Effector memory CD8-positive, alpha-beta T cell (primary cell): ENCODE measurements at regions not wholly inside any gene's neighbourhood (a gene's known extent, or its start where the extent isn't known, plus 50 kb on each side); places are given as distances from the start of the nearest gene placed in this dataset.
"Not testable (repeated sequence)": the region's sequence is repeated elsewhere in the genome, so short reads cannot be mapped to it uniquely, and the experiment has no call there.

Experiments
- ATAC-seq: fragments of 150-1000 bp; cut with Tn5 transposase; replicated peaks from 2 replicates; pipeline ENCODE4 v1.10.0; 2021; ENCODE audit warnings: mild to moderate bottlenecking, moderate library complexity
- DNase-seq, 3 experiments: peaks; one replicate each; pipeline ENCODE4 v3.0.0; 2021
- H3K27ac Mint-ChIP-seq, 2 donors: one replicate each; pipeline ENCODE4 v1.8.0; 2022; ENCODE audit warnings: mild to moderate bottlenecking in 2 of 2, mixed read lengths in 2 of 2, moderate library complexity in 2 of 2
- H3K27me3 Mint-ChIP-seq, 2 donors: one replicate each; pipeline ENCODE4 v1.8.0; 2022; ENCODE audit warnings: mixed read lengths in 2 of 2
- H3K36me3 Mint-ChIP-seq: one replicate; pipeline ENCODE4 v1.8.0; 2022; ENCODE audit warnings: mild to moderate bottlenecking, moderate library complexity, mixed read lengths; ENCODE audit not compliant: insufficient read depth
- H3K4me1 Mint-ChIP-seq, 2 donors: one replicate each; pipeline ENCODE4 v1.8.0; 2022; ENCODE audit warnings: low read depth in 2 of 2, mixed read lengths in 2 of 2
- H3K4me3 Mint-ChIP-seq, 2 donors: one replicate each; pipeline ENCODE4 v1.8.0; 2022; ENCODE audit warnings: mild to moderate bottlenecking in 2 of 2, mixed read lengths in 2 of 2, moderate library complexity in 2 of 2
- H3K9me3 Mint-ChIP-seq, 2 donors: one replicate each; pipeline ENCODE4 v1.8.0; 2022; ENCODE audit warnings: mixed read lengths in 2 of 2

DNA sequence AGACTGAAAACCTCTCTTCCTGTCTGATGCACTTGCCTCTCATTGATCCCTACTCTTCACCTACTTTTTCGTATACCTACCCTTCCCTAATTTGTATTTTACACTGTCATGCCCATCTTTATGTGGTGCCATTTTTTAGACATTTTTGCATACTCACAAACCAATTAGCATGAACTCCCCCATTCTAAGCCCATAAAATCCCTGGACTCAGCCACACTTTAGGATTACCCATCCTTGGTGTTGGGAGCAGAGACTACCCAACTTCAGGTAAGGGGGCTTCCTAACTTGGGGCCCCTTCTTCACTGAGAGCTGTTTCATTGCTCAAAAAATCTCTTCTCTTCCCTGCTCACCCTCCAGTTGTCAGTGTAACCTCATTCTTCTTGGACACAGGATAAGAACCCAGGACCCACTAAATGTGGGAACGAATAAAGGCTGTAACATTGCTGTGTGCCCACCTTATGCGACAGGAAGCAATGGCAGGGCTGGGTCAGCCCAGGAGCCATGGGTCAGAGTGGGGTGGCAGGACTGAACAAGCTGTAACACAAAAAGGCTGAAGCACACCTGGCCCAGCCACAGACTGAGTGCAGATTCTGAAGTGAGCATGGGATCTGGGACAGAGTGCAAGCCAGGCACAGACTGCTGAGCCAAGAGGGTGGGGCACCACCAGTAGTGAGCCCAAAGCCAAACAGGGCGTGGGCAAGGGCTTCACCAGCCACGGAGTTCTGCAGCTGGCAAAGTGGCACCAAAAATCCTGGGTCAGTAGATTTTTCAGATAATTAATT, 789.1 kb upstream of the HS3ST5 start:
- Mint-ChIP-seq H3K4me1 (no peaks in the 10 kb centered on the region), H3K4me3 (no peak overlapping the region), H3K9me3 (peaks cover 0 to 4% of the 10 kb centered on the region in 2 donors), H3K36me3 (no peaks in the 10 kb centered on the region), H3K27me3 (no peaks in the 10 kb centered on the region), H3K27ac (no peak overlapping the region)
- ATAC-seq: no peak
- DNase-seq: no peak

DNA sequence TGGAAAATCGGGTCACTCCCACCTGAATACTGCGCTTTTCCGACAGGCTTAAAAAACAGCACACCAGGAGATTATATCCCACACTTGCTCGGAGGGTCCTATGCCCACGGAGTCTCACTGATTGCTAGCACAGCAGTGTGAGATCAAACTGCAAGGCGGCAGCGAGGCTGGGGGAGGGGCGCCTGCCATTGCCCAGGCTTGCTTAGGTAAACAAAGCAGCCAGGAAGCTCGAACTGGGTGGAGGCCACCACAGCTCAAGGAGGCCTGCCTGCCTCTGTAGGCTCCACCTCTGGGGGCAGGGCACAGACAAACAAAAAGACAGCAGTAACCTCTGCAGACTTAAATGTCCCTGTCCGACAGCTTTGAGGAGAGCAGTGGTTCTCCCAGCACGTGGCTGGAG, 778.7 kb upstream of the HS3ST5 start:
- not testable (repeated sequence) for H3K27me3 Mint-ChIP-seq, H3K27ac Mint-ChIP-seq, H3K36me3 Mint-ChIP-seq, H3K4me1 Mint-ChIP-seq, ATAC-seq, H3K4me3 Mint-ChIP-seq, H3K9me3 Mint-ChIP-seq, DNase-seq

DNA sequence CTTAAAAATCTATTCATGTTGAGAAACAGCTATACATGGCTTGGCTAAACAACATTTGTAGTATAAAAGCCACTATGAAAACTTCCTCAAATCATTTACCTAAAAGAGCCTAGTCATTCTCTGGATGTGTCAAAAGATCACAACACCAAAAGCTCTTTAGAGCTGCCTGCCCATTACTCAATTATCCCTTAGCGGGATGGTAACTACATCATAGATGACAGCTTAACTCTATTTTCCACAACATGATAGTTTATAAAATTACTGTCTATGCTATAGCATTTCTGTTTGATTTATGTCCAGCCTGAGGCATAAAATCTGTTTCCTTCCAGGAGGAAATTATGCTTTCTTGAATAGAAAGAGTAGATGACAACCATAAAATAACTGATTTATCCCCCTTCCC, 777.6 kb upstream of the HS3ST5 start:
- Mint-ChIP-seq H3K4me3 (no peak overlapping the region), H3K27me3 (no peaks in the 10 kb centered on the region), H3K9me3 (peaks cover 0 to 2% of the 10 kb centered on the region in 2 donors), H3K27ac (no peak overlapping the region), H3K36me3 (no peaks in the 10 kb centered on the region), H3K4me1 (no peaks in the 10 kb centered on the region)
- ATAC-seq (no peak), DNase-seq (no peak)

DNA sequence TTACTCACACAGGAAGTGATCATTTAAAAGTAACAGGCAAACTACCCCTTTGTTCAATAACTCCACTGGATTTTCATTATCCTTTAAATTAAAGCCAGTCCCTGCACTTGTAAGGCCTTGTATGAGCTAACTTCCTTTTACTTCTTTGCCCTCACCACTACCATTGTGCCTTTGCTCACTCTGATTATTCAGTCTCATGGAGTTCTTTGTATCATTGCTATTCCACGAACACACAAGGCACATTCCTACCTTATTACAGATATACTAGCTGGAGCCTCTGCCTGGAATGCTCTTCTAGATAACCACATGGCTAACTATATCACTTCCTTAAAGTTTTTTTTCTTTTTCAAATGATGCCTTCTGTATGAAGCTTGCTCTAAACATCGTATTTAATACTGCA, 748.6 kb upstream of the HS3ST5 start:
- H3K27ac Mint-ChIP-seq: no peak overlapping the region
- ATAC-seq: no peak
- no peaks in the 10 kb centered on the region for H3K4me1 Mint-ChIP-seq
- H3K9me3 Mint-ChIP-seq: peaks cover 12 to 23% of the 10 kb centered on the region in 2 donors
- DNase-seq: no peak
- H3K36me3 Mint-ChIP-seq: no peaks in the 10 kb centered on the region
- no peak overlapping the region for H3K4me3 Mint-ChIP-seq
- H3K27me3 Mint-ChIP-seq: no peaks in the 10 kb centered on the region

DNA sequence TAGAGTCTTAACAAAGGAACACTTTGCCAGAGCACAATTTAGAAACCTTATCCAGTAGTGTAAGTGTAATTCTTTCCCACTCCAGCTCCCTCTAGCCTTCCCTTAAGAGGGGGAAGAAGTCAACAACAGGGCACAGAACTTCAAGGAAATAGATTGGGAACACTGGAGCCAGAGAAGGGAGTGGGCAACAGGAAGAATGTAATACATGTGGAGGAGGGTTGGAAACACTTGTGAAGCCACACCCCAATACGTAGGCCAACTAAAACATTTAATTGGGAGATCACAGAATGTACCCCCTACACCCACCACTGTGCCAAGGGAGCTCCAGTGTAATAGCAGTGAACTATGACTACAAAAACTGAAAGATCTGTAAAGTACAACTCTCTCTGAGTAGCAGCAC, 735.7 kb upstream of the HS3ST5 start:
- H3K4me1 Mint-ChIP-seq: no peaks in the 10 kb centered on the region
- no peaks in the 10 kb centered on the region for H3K27me3 Mint-ChIP-seq
- peaks cover 13 to 41% of the 10 kb centered on the region in 2 donors for H3K9me3 Mint-ChIP-seq
- H3K27ac Mint-ChIP-seq: no peak overlapping the region
- H3K36me3 Mint-ChIP-seq: no peaks in the 10 kb centered on the region
- H3K4me3 Mint-ChIP-seq: no peak overlapping the region
- DNase-seq (no peak), ATAC-seq (no peak)

DNA sequence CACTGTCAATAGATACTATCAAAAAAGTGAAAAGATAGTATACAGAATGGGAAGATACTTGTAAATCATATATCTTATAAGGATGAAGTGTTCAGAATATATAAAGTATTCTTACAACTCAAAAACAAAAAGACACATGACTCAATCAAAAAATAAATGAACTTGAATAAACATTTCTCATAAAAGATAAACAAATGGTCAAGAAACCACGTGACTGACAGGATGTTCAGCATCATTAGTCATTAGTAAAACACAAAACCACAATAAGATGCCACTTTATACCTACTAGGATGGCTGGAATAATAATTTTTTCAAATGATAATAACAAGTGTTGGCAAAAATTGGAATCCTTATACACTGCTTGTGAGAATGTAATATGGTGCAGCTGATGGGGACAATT, 729.1 kb upstream of the HS3ST5 start:
- ATAC-seq: no peak
- no peaks in the 10 kb centered on the region for H3K27me3 Mint-ChIP-seq

DNA sequence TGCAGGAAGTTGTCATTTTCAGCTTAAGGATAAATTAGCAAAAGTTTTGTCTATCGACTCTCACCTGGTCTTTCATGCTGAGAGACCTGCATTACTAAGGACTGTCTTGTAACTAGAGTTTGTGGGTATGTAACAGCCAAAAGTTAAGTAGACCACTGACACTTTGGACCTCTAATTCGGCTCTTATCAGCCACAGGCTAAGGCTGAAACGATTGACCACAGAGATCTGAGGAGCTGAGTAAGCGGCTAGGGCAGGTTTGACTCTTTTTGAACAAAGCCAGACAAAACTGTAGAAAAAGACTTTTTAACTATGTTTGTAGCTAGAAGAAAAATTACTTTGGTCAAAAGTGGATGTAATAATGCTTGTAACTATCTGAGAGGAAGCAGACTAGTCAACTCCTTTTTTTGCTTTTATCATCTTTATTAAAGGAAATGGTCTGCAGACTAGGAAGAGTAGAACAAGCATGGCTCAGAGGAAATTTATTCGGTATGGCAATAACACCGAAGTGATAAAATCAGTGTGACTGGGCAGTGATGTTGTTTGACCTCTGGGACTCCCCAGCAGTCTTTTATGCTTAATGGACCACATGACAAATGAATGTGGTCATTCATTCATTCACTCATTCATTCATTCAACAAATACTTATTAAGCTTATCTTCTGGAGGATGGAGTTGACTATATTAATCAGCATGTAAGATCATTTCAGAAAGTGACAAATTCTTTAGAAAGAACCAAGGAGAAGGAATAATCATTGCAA, 725.0 kb upstream of the HS3ST5 start:
- Mint-ChIP-seq H3K27ac (no peak overlapping the region), H3K4me3 (no peak overlapping the region), H3K27me3 (no peaks in the 10 kb centered on the region), H3K36me3 (no peaks in the 10 kb centered on the region), H3K4me1 (no peaks in the 10 kb centered on the region), H3K9me3 (peaks cover 4 to 8% of the 10 kb centered on the region in 2 donors)
- no peak for ATAC-seq
- no peak for DNase-seq

More for the DNA sequence above, 729.1 kb upstream of the HS3ST5 start:
- Mint-ChIP-seq H3K27ac (no peak overlapping the region), H3K4me3 (no peak overlapping the region), H3K36me3 (no peaks in the 10 kb centered on the region), H3K4me1 (no peaks in the 10 kb centered on the region), H3K9me3 (peaks cover 4 to 13% of the 10 kb centered on the region in 2 donors)
- no peak for DNase-seq

DNA sequence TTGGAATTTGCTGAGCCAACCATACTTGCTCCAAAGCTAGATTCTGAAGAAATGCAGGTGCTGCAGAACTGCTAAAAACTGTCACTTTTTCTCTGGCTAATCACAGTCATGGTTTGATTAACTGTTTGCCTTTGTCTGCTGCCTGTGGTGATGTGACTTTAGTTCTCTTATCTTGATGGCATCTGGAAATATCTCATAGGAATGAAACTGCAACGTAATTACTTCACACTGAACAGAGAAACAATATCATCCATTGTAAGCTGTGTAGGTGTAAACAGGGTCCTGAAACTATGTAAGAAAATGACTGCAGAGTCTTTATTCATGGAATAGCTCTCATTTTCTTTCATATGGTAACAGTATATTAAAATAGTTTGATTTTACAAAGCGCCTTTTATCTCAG, 721.9 kb upstream of the HS3ST5 start:
- ATAC-seq: no peak
- H3K27me3 Mint-ChIP-seq: no peaks in the 10 kb centered on the region
- DNase-seq: no peak
- H3K36me3 Mint-ChIP-seq: no peaks in the 10 kb centered on the region
- no peak overlapping the region for H3K27ac Mint-ChIP-seq
- peaks cover 0 to 2% of the 10 kb centered on the region in 2 donors for H3K9me3 Mint-ChIP-seq
- H3K4me1 Mint-ChIP-seq: no peaks in the 10 kb centered on the region
- H3K4me3 Mint-ChIP-seq: no peak overlapping the region

DNA sequence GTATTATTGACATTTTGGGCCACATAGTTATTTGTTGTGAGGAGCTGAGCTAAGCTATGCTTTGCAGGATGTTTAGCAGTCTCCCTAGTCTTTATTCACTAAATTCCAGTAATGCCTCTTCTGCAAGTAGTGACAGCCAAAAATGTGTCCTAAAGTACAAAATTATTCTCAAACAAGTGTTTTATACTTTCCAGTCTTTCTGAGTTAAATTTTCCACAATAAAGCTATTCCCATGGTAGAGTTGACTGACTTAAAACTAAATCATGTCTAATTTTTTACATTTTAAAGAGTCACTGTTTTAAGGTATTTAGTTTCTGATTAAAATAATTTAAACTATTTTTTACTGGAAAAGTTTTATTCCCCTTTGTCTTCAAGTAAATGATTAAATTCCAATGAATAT, 717.8 kb upstream of the HS3ST5 start:
- H3K4me1 Mint-ChIP-seq: no peaks in the 10 kb centered on the region
- no peak for DNase-seq
- H3K27me3 Mint-ChIP-seq: no peaks in the 10 kb centered on the region
- no peaks in the 10 kb centered on the region for H3K36me3 Mint-ChIP-seq
- peaks cover 7% of the 10 kb centered on the region in 2 donors for H3K9me3 Mint-ChIP-seq
- no peak overlapping the region for H3K27ac Mint-ChIP-seq
- H3K4me3 Mint-ChIP-seq: no peak overlapping the region
- no peak for ATAC-seq

DNA sequence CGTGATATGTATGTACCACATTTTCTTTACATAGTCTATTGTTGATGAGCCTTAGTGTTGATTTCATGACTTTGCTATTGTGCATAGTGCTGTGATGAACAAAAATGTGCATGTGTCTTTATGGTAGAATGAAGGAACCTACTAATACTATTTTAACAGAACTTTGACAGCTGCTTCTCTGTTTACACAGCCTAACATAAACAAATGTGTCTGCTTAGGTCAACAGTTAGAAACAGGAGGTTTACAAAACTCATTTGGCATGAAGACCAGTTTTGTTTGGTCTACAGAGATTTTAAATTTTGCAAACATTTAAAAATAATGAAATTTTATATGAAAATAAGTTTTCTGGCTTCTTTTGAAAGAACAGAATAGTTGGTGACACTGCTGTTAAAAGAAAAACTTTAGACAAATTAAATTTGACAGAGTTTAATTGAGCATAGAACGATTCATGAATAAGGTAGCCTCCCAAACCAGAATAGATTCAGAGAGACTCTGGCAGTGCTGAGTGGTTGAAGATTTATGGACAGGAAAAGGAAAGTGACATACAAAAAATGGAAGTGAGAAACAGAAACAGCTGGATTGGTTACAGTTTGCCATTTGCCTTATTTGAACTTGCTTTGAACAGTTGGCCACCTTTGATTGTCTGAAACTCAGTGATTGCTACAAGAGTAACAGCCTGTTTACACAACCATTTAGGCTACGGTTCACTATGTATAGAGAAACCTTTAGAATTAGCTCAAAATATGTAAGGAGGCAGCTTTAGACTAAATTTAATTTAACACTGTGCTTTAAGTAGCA, 715.8 kb upstream of the HS3ST5 start:
- peaks cover 7 to 14% of the 10 kb centered on the region in 2 donors for H3K9me3 Mint-ChIP-seq
- DNase-seq (no peak), ATAC-seq (no peak)
- H3K27me3 Mint-ChIP-seq: no peaks in the 10 kb centered on the region
- no peak overlapping the region for H3K4me3 Mint-ChIP-seq
- H3K27ac Mint-ChIP-seq: no peak overlapping the region
- no peaks in the 10 kb centered on the region for H3K4me1 Mint-ChIP-seq
- H3K36me3 Mint-ChIP-seq: no peaks in the 10 kb centered on the region

DNA sequence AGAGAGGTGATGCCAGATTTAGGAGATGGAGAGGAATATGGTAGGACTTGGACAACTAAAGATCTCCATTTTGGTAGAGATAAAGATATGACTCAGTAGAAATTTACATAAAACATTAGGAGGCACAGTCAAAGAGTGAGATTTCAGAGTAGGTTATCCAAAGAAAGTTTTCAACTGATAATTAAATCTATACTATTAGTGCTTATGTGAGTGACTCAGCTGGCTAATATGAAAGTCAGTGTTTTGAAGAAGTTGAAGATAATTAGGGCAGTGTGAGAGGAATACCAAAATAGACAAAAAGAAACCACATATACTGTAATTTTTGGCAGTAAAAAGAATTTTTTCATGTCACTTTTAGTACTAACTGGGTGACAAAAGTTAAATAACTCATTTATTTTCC, 712.8 kb upstream of the HS3ST5 start:
- Mint-ChIP-seq H3K9me3 (peaks cover 9 to 18% of the 10 kb centered on the region in 2 donors), H3K36me3 (no peaks in the 10 kb centered on the region), H3K27me3 (no peaks in the 10 kb centered on the region), H3K4me3 (no peak overlapping the region), H3K4me1 (no peaks in the 10 kb centered on the region), H3K27ac (no peak overlapping the region)
- ATAC-seq: no peak
- DNase-seq: no peak

DNA sequence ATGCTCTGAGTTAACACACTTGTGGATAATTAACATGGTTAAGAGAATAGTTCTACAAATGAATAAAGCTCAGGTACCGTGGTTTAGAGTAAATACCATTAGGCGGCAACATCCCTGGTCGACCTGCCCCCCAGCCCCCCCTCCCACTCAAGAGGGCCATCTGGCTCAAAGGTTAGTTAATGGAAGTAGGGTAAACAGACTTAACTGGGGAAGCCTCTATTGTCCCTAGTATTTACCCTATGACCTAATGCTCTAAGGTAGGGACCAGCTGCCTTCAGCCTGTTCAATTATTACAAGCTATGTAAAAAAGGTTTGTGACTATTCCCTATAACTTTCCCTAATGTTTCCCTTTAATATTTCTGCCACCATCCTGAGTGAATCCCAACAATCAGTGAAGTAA, 711.4 kb upstream of the HS3ST5 start:
- not testable (repeated sequence) for H3K27ac Mint-ChIP-seq, H3K4me1 Mint-ChIP-seq, H3K36me3 Mint-ChIP-seq, DNase-seq, H3K4me3 Mint-ChIP-seq, ATAC-seq, H3K27me3 Mint-ChIP-seq
- peaks cover 6 to 18% of the 10 kb centered on the region in 2 donors for H3K9me3 Mint-ChIP-seq

DNA sequence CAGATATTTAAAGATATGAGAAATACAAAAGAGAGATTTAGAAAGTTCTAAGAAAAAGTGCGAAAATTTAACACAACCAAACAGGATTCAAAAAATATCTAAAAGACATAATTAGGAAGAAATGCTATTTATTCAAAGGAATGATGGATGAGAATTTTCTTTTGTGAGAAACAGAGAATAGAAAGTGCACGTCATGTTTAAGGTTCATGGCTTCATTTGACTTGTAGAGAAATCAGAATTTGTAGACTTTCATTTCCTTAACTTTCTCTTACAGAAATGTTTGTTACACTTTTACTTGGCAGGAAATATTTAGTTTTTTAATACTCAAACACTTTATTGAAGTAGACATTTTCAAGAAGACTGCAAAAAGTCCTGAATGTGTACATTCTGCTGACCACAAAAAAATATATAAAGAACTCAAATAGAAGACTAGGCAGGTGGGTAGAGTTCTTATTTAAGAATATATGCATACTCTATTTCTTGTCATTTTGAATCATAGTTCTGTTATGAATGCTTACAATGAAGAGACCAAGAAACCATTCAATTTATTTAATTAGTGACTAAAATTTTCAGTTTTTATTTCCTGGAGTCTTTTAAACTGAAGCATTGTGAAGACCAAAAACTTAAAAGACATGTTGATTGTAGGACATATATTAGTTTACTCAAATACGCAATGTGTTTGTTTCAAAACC, 710.5 kb upstream of the HS3ST5 start:
- peaks cover 6 to 14% of the 10 kb centered on the region in 2 donors for H3K9me3 Mint-ChIP-seq
- no peaks in the 10 kb centered on the region for H3K4me1 Mint-ChIP-seq
- H3K27me3 Mint-ChIP-seq: no peaks in the 10 kb centered on the region
- DNase-seq (no peak), ATAC-seq (no peak)
- H3K4me3 Mint-ChIP-seq: no peak overlapping the region
- H3K27ac Mint-ChIP-seq: no peak overlapping the region
- H3K36me3 Mint-ChIP-seq: no peaks in the 10 kb centered on the region
